Transverse colon (tissue), 4 donors: ENCODE measurements at regions not wholly inside any gene's neighbourhood (a gene's known extent, or its start where the extent isn't known, plus 50 kb on each side); places are given as distances from the start of the nearest gene placed in this dataset.

Source experiments
- DNase-seq: peaks from one replicate; pipeline ENCODE4 v3.0.0-alpha.2; 2019
- H3K27ac ChIP-seq, 4 donors: fragments of 200-600 bp; sonication (generic); 2 replicates each; pipeline ENCODE4 v1.5.1; 2016 to 2018; ENCODE audit warnings: inconsistent platforms in 4 of 4
- H3K27me3 ChIP-seq: fragments of 200-600 bp; sonication (generic); 2 replicates; pipeline ENCODE4 v1.5.1; 2017; ENCODE audit warnings: inconsistent platforms
- H3K36me3 ChIP-seq, 4 donors: fragments of 200-600 bp; sonication (generic); 2 replicates each; pipeline ENCODE4 v1.5.1; 2017 to 2019; ENCODE audit warnings: inconsistent platforms in 4 of 4
- H3K4me1 ChIP-seq, 4 donors: fragments of 200-600 bp; sonication (generic); 2 replicates each; pipeline ENCODE4 v1.5.1; 2017 to 2020; ENCODE audit warnings: inconsistent platforms in 4 of 4
- H3K4me3 ChIP-seq, 4 donors: fragments of 200-600 bp; sonication (generic); 1 replicate in 1 of 4; 2 replicates in 3 of 4; pipeline versions ENCODE4 v1.5.1 to v1.6.1; 2017 to 2019; ENCODE audit warnings: inconsistent platforms in 4 of 4
- H3K9me3 ChIP-seq, 2 donors: fragments of 200-600 bp; sonication (generic); 2 replicates each; pipeline ENCODE4 v1.5.1; 2017 to 2019; ENCODE audit warnings: inconsistent platforms in 2 of 2
- EP300 ChIP-seq: sonication (generic); formaldehyde crosslinking; IDR thresholded peaks from one replicate; pipeline ENCODE4 v1.6.1; 2017; ENCODE audit warnings: antibody characterized with exemption, low read depth
- POLR2A ChIP-seq: fragments of 450-650 bp; IDR thresholded peaks from one replicate; pipeline ENCODE4 v1.6.1; 2016; ENCODE audit warnings: antibody characterized with exemption, mild to moderate bottlenecking, moderate library complexity
- POLR2AphosphoS5 ChIP-seq, 3 donors: sonication (generic); formaldehyde crosslinking; IDR thresholded peaks; one replicate each; pipeline ENCODE4 v1.6.1; 2016; ENCODE audit warnings: antibody characterized with exemption in 3 of 3
- WGBS, 2 donors: methylation state at CpG; one replicate each; pipeline ENCODE4 v1.1.5; 2018; ENCODE audit warnings: low coverage in 1 of 2; 5-methylcytosine and 5-hydroxymethylcytosine counted together
- in situ Hi-C, 4 donors: fragments of 200-750 bp; cut with MboI; loops; one replicate each; pipeline versions ENCODE4 v1.15.0 to v1.15.1; 2017; ENCODE audit warnings: low sequenced_read_pairs in 3 of 4, low pct_ligation_motif_present in 1 of 4, low pct_unique_long_range_greater_than_20kb in 1 of 4
- intact Hi-C: fragments of 100-400 bp; cut with DNase I; formaldehyde crosslinking; loops from one replicate; pipeline ENCODE4 v1.15.1; 2023; ENCODE audit warnings: low total_unique reads
- TF ChIP-seq, protein P1 (sequence below), 5 experiments: fragments of 200-600 bp in 3 of 5; fragments of 450-650 bp in 2 of 5; sonication (generic) in 3 of 5; IDR thresholded peaks; 1 replicate in 2 of 5; 2 replicates in 3 of 5; pipeline ENCODE4 v1.5.1; 2016 to 2017; ENCODE audit warnings: antibody characterized with exemption in 5 of 5, inconsistent platforms in 3 of 5, mild to moderate bottlenecking in 2 of 5, moderate library complexity in 1 of 5

GRCh38 chr20:53679597-53680309, 86.1 kb upstream of the ZNF217 start:
- 72 to 84% methylated on average over 5 to 7 of the region's 7 CpGs for WGBS, 2 donors
- DNase-seq: no peak
- Histone ChIP-seq H3K27me3 (no peaks in the 10 kb centered on the region), H3K27ac (peak overlapping the region in 3 of 4 donors; percentile 10 to 65 (median 14)), H3K4me3 (no peak overlapping the region), H3K4me1 (peaks cover 0 to 34% (median 5%) of the 10 kb centered on the region in 4 donors), H3K9me3 (no peaks in the 10 kb centered on the region), H3K36me3 (no peaks in the 10 kb centered on the region)
- intact Hi-C loops (no loop called here), in situ Hi-C loops (no loop called here)
- no peak for TF ChIP-seq POLR2A
- TF ChIP-seq EP300: no peak
- TF ChIP-seq, protein P1, sequence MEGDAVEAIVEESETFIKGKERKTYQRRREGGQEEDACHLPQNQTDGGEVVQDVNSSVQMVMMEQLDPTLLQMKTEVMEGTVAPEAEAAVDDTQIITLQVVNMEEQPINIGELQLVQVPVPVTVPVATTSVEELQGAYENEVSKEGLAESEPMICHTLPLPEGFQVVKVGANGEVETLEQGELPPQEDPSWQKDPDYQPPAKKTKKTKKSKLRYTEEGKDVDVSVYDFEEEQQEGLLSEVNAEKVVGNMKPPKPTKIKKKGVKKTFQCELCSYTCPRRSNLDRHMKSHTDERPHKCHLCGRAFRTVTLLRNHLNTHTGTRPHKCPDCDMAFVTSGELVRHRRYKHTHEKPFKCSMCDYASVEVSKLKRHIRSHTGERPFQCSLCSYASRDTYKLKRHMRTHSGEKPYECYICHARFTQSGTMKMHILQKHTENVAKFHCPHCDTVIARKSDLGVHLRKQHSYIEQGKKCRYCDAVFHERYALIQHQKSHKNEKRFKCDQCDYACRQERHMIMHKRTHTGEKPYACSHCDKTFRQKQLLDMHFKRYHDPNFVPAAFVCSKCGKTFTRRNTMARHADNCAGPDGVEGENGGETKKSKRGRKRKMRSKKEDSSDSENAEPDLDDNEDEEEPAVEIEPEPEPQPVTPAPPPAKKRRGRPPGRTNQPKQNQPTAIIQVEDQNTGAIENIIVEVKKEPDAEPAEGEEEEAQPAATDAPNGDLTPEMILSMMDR (IDR thresholded peaks at IDR 0.05): no peak
- TF ChIP-seq POLR2AphosphoS5 (IDR thresholded peaks at IDR 0.05): no peak

DNA sequence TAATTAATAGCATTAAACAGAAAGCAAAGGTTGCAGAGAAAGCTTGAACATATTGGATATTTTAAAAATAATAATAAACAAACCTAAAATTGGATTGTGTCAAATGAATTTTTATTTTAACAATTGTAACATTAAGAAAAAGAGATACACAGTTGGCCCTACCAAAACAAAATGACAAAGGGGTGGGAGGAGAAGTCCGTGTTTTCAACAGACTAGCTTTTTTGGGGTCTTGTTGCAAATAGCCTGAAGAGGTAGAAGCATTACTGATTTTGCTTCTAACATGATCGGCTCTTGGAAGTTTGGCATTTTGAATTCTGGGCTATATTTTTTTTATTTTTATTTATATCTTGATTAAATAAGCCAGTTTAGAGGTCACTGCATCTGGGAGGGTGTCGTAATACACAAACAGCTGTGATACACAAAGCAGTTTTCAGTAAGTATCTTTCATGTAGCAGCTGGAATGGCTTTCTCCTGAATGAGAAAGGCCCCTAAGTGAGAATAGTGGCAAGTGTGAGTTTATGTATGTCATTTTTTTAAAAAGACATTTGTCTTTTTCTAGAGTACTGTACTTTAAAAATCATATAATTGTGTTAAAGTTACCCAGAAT, 85.5 kb upstream of the ZNF217 start:
- H3K4me1 ChIP-seq: peaks cover 0 to 34% (median 5%) of the 10 kb centered on the region in 4 donors
- H3K27me3 ChIP-seq: no peaks in the 10 kb centered on the region
- intact Hi-C loops (no loop called here), in situ Hi-C loops (no loop called here)
- H3K36me3 ChIP-seq: no peaks in the 10 kb centered on the region
- peak overlapping the region in 2 of 4 donors; percentile 14 to 65 for H3K27ac ChIP-seq
- no peak overlapping the region for H3K4me3 ChIP-seq
- 79 to 80% methylated on average over 3 of the region's 3 CpGs for WGBS, 2 donors
- no peak for DNase-seq
- no peaks in the 10 kb centered on the region for H3K9me3 ChIP-seq
- TF ChIP-seq POLR2A (no peak), POLR2AphosphoS5 (IDR thresholded peaks at IDR 0.05) (no peak)

GRCh38 chr20:53678315-53678989, 84.8 kb upstream of the ZNF217 start:
- Histone ChIP-seq H3K9me3 (no peaks in the 10 kb centered on the region), H3K36me3 (no peaks in the 10 kb centered on the region), H3K27me3 (no peaks in the 10 kb centered on the region), H3K27ac (peak overlapping the region in 2 of 4 donors; percentile 8 to 65), H3K4me1 (peaks cover 0 to 34% (median 5%) of the 10 kb centered on the region in 4 donors), H3K4me3 (no peak overlapping the region)
- WGBS, 2 donors: 53 to 59% methylated on average over 7 of the region's 7 CpGs
- TF ChIP-seq EP300 (no peak), POLR2A (no peak), POLR2AphosphoS5 (IDR thresholded peaks at IDR 0.05) (no peak)
- TF ChIP-seq, protein P1 (IDR thresholded peaks at IDR 0.05): no peak
- no peak for DNase-seq
- intact Hi-C loops (no loop called here), in situ Hi-C loops (no loop called here)

DNA sequence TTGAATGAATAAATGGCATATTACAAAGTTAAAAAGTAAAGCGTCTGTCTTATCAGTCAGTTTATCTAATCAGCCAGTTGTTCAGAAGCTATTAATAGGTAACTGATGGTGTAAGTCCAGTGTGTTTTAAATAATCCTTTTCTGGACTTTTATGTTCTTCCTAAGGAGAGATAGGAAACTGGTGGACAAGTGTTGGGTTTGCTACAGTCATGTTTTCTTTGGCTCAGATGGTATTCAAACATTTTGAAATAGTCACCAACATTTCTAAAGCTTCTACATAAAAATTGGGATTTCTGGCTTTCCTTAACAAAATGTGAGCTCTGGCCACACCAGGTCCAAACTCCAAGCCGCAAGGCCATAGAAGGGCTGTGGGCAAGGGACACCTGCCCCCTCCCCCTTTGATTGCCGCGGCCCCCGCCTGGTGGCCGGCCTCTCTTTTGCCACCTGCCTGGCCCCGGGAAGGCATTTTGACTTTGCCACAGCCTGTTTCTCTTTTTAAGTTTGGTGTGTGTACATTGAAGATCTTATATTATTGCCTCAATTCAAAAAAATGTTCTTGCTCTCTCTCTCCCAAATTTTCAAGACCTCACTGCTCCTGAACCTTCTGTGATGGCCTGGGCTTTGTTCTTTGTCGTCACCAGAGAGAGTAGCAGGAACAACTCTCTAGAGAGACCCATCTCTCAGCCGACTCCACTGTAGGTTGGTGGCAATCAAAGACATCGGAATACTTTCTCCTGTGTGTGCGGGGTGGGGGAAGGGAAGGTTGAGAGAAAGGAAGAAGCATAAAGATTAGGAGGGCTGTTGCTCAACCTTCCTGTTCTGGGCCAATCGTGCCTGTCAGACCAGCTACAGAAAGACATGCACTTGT, 84.0 kb upstream of the ZNF217 start:
- H3K4me3 ChIP-seq: no peak overlapping the region
- no peaks in the 10 kb centered on the region for H3K36me3 ChIP-seq
- H3K27ac ChIP-seq: peak overlapping the region; percentile 8 to 65 (median 32)
- DNase-seq: peak; percentile 64
- H3K4me1 ChIP-seq: peaks cover 0 to 34% (median 5%) of the 10 kb centered on the region in 4 donors
- no peaks in the 10 kb centered on the region for H3K9me3 ChIP-seq
- intact Hi-C loops: no loop called here
- TF ChIP-seq, protein P1 (IDR thresholded peaks at IDR 0.05): no peak
- WGBS, 2 donors: 30 to 47% methylated on average over 6 to 12 of the region's 12 CpGs
- in situ Hi-C loops: no loop called here
- no peaks in the 10 kb centered on the region for H3K27me3 ChIP-seq
